ENCODE measurements at regions not wholly inside any gene's neighbourhood (a gene's known extent, or its start where the extent isn't known, plus 50 kb on each side); places are given as distances from the start of the nearest gene placed in this dataset.

GRCh38 chr12:82635263-82635662 lies 51.4 kb upstream of the TMTC2 start:
- peaks cover 0 to 6% (median 0%) of the 10 kb centered on the region in 7 donors for H3K27me3 ChIP-seq (replicated peaks in 1 of 7)
- H3K4me3 ChIP-seq = no peak overlapping the region
- 84 to 95% (median 87%) methylated on average over 9 of the region's 9 CpGs for WGBS, 5 donors
- no peak for DNase-seq
- H3K27ac ChIP-seq = no peak overlapping the region
- H3K4me1 ChIP-seq = no peaks in the 10 kb centered on the region
- H3K9me3 ChIP-seq = peaks cover 0 to 19% (median 5%) of the 10 kb centered on the region in 8 donors
- intact Hi-C loops (cut with DNase I; ENCODE audit: low total_unique reads) = no loop called here
- TF ChIP-seq CTCF (IDR thresholded peaks at IDR 0.05 in 8 of 11, conservative IDR thresholded peaks at IDR 0.05 in 3 of 11) (no peak), POLR2AphosphoS5 (IDR thresholded peaks at IDR 0.05) (no peak), POLR2A (IDR thresholded peaks at IDR 0.05) (no peak)
- H3K36me3 ChIP-seq = no peaks in the 10 kb centered on the region
